OCI-LY1 (cell line): ENCODE measurements at regions not wholly inside any gene's neighbourhood (a gene's known extent, or its start where the extent isn't known, plus 50 kb on each side); places are given as distances from the start of the nearest gene placed in this dataset.

Experiments used
- EZH2 ChIP-seq: fragments of 200-600 bp; sonication (generic), shearing (Covaris generic); IDR thresholded peaks from 2 replicates; pipeline ENCODE4 v1.8.0; 2017; ENCODE audit warnings: borderline replicate concordance, mixed run types, mild to moderate bottlenecking, antibody characterized with exemption, low read length, moderate library complexity, mixed read lengths
- TF ChIP-seq, protein P1 (sequence below): fragments of 200-600 bp; sonication (generic), shearing (Covaris generic); IDR thresholded peaks from 2 replicates; pipeline ENCODE4 v1.5.1; 2017; ENCODE audit warnings: mild to moderate bottlenecking, antibody characterized with exemption, low read length, moderate library complexity, mixed read lengths

DNA sequence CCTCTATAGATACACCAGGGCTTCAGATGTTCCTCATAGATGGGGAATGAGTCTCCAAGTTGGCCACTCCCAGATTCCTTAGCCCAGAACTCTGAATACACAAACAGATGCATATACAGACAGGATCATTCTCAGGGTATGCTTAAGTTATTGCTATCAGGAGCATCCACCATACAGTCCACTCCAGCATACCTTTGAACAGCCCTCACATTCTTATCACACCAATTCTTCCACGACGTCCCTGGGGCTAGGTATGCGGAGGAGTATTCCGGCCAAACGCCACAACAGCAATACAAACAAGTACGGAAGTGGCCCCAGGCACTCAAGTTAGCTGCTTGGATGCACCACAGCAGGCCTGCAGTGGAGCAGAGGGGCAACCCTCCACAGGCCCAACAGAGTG is 312.5 kb upstream of the CHAC2 start:
- TF ChIP-seq EZH2: no peak
- TF ChIP-seq, protein P1, sequence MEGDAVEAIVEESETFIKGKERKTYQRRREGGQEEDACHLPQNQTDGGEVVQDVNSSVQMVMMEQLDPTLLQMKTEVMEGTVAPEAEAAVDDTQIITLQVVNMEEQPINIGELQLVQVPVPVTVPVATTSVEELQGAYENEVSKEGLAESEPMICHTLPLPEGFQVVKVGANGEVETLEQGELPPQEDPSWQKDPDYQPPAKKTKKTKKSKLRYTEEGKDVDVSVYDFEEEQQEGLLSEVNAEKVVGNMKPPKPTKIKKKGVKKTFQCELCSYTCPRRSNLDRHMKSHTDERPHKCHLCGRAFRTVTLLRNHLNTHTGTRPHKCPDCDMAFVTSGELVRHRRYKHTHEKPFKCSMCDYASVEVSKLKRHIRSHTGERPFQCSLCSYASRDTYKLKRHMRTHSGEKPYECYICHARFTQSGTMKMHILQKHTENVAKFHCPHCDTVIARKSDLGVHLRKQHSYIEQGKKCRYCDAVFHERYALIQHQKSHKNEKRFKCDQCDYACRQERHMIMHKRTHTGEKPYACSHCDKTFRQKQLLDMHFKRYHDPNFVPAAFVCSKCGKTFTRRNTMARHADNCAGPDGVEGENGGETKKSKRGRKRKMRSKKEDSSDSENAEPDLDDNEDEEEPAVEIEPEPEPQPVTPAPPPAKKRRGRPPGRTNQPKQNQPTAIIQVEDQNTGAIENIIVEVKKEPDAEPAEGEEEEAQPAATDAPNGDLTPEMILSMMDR: no peak
